Neural cell (in vitro differentiated cells): ENCODE measurements at regions not wholly inside any gene's neighbourhood (a gene's known extent, or its start where the extent isn't known, plus 50 kb on each side); places are given as distances from the start of the nearest gene placed in this dataset.

Experiments
- H2AFZ ChIP-seq: fragments of 200-600, 300-800 bp; sonication (generic), shearing (Covaris generic); 2 replicates; pipeline ENCODE4 v1.6.0; 2014; ENCODE audit warnings: low read depth, mild to moderate bottlenecking, antibody characterized with exemption, low read length, moderate library complexity
- H3F3A ChIP-seq: fragments of 200-600 bp; shearing (Covaris generic); 2 replicates; pipeline ENCODE4 v1.6.1; 2016; ENCODE audit warnings: mild to moderate bottlenecking, moderate library complexity, mixed read lengths, antibody characterized with exemption, low read length; ENCODE audit not compliant: insufficient read depth, poor library complexity, severe bottlenecking
- H3K27ac ChIP-seq: fragments of 200-600, 300-800 bp; sonication (generic), shearing (Covaris generic); 2 replicates; pipeline ENCODE4 v1.5.1; 2014; ENCODE audit warnings: mild to moderate bottlenecking, low read length, moderate library complexity
- H3K27me3 ChIP-seq: fragments of 300-800, 200-600 bp; sonication (generic), shearing (Covaris generic); 2 replicates; pipeline ENCODE4 v1.6.0; 2014; ENCODE audit warnings: mild to moderate bottlenecking, low read depth, low read length, moderate library complexity; ENCODE audit not compliant: insufficient read depth
- H3K36me3 ChIP-seq: fragments of 300-800, 200-600 bp; sonication (generic), shearing (Covaris generic); 2 replicates; pipeline ENCODE4 v1.5.1; 2014; ENCODE audit warnings: mild to moderate bottlenecking, antibody characterized with exemption, low read length, moderate library complexity; ENCODE audit not compliant: insufficient read depth
- H3K4me2 ChIP-seq: fragments of 300-800, 200-600 bp; sonication (generic), shearing (Covaris generic); 2 replicates; pipeline ENCODE4 v1.6.0; 2014; ENCODE audit warnings: mild to moderate bottlenecking, low read length
- H3K4me3 ChIP-seq: fragments of 300-800, 200-600 bp; sonication (generic), shearing (Covaris generic); 2 replicates; pipeline ENCODE4 v1.5.1; 2014; ENCODE audit warnings: mild to moderate bottlenecking, low read length, moderate library complexity
- H3K79me2 ChIP-seq: fragments of 200-600 bp; shearing (Covaris generic); replicated peaks from 2 replicates; pipeline ENCODE4 v1.6.0; 2014; ENCODE audit warnings: mild to moderate bottlenecking, low read length, moderate library complexity; ENCODE audit not compliant: insufficient read depth
- H3K9ac ChIP-seq: fragments of 300-800, 200-600 bp; sonication (generic), shearing (Covaris generic); 2 replicates; pipeline ENCODE4 v1.6.1; 2016; ENCODE audit warnings: mild to moderate bottlenecking, low read length, mixed read lengths
- H3K9me2 ChIP-seq: fragments of 200-600 bp; shearing (Covaris generic); 2 replicates; pipeline ENCODE4 v1.6.1; 2016; ENCODE audit warnings: mild to moderate bottlenecking, low read length, mixed read lengths; ENCODE audit not compliant: insufficient read depth
- H3K9me3 ChIP-seq: fragments of 200-600, 300-800 bp; sonication (generic), shearing (Covaris generic); 2 replicates; pipeline ENCODE4 v1.6.1; 2016; ENCODE audit warnings: mild to moderate bottlenecking, mixed run types, low read length, moderate library complexity, mixed read lengths
- H4K20me1 ChIP-seq: fragments of 200-600 bp; shearing (Covaris generic); 2 replicates; pipeline ENCODE4 v1.6.1; 2016; ENCODE audit warnings: mild to moderate bottlenecking, mixed run types; ENCODE audit not compliant: insufficient read depth
- EP300 ChIP-seq: fragments of 450-650 bp; conservative IDR thresholded peaks from 2 replicates; pipeline ENCODE4 v1.6.1; 2014; ENCODE audit warnings: antibody characterized with exemption, mild to moderate bottlenecking, moderate library complexity; ENCODE audit not compliant: poor library complexity, severe bottlenecking
- EZH2 ChIP-seq: fragments of 200-600, 300-800 bp; shearing (Covaris generic), sonication (generic); IDR thresholded peaks from 2 replicates; pipeline ENCODE4 v1.6.1; 2014; ENCODE audit warnings: antibody characterized with exemption, low read length, borderline replicate concordance, mild to moderate bottlenecking; ENCODE audit not compliant: insufficient read depth, poor library complexity, severe bottlenecking
- MXI1 ChIP-seq: fragments of 450-650 bp; conservative IDR thresholded peaks from 2 replicates; pipeline ENCODE4 v1.6.1; 2014; ENCODE audit warnings: antibody characterized with exemption, mild to moderate bottlenecking; ENCODE audit not compliant: poor library complexity, severe bottlenecking
- POLR2AphosphoS5 ChIP-seq: IDR thresholded peaks from 2 replicates; pipeline ENCODE4 v1.6.1; 2012
- RAD21 ChIP-seq: fragments of 450-650 bp; conservative IDR thresholded peaks from 2 replicates; pipeline ENCODE4 v1.6.1; 2014; ENCODE audit warnings: antibody characterized with exemption, mild to moderate bottlenecking, moderate library complexity
- REST ChIP-seq: IDR thresholded peaks from 2 replicates; pipeline ENCODE4 v1.6.1; 2012; ENCODE audit warnings: borderline replicate concordance
- SMC3 ChIP-seq: fragments of 450-650 bp; conservative IDR thresholded peaks from 2 replicates; pipeline ENCODE4 v1.6.1; 2014; ENCODE audit warnings: antibody characterized with exemption, mild to moderate bottlenecking, moderate library complexity; ENCODE audit not compliant: poor library complexity
- TAF1 ChIP-seq: IDR thresholded peaks from 2 replicates; pipeline ENCODE4 v1.6.1; 2012; ENCODE audit warnings: low read depth
- TF ChIP-seq, protein P1 (sequence below): fragments of 450-650 bp; IDR thresholded peaks from 2 replicates; pipeline ENCODE4 v1.5.1; 2014; ENCODE audit warnings: antibody characterized with exemption, mild to moderate bottlenecking, moderate library complexity; ENCODE audit not compliant: poor library complexity, severe bottlenecking

DNA sequence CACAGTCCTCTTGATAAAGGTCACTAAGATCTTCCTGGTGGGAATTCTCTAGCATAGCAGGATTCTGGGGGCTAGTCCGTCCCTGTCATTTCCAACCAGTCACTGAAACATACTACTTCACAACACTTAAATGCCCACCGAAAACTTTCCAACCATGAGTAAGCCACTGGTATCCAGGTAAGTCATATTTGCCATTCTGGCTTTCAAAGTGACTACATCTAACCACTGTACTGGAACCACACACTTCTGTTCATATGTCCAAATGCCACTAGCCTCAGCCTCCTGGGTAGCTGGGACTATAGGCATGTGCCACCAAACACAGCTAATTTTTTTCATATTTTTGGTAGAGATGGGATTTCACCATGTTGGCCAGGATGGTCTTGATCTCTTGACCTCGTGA is 64.3 kb upstream of the VANGL1 start:
- H3K9me2 ChIP-seq: no peaks in the 10 kb centered on the region
- H3K79me2 ChIP-seq: no peaks in the 10 kb centered on the region
- H3K4me3 ChIP-seq: no peak overlapping the region
- no peaks in the 10 kb centered on the region for H3K27me3 ChIP-seq
- H3K9me3 ChIP-seq: no peaks in the 10 kb centered on the region
- H2AFZ ChIP-seq: no peak overlapping the region
- no peak overlapping the region for H3K4me2 ChIP-seq
- no peaks in the 10 kb centered on the region for H4K20me1 ChIP-seq
- H3K9ac ChIP-seq: no peak overlapping the region
- no peak overlapping the region for H3K27ac ChIP-seq
- TF ChIP-seq EP300 (no peak), POLR2AphosphoS5 (no peak)
- no peaks in the 10 kb centered on the region for H3K36me3 ChIP-seq
- H3F3A ChIP-seq: no peaks in the 10 kb centered on the region

DNA sequence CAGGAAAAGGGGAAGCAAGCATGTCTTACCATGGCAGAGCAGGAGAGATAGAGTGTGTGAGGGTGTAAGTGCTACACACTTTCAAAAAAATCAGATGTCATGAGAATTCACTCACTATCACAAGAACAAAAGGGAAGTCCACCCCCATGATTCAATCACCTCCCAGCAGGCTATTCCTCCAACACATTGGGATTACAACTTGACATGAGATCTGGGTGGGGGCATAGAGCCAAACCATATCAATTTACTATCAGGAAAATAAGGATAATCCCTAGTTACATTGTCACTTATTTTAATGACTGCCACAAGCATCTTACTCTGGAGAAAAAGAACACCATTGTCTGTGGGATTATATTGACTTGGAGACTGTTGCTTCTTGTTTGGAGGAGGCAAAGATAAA is 66.1 kb upstream of the VANGL1 start:
- Histone ChIP-seq H2AFZ (no peak overlapping the region), H3K27ac (no peak overlapping the region), H3K9ac (no peak overlapping the region), H3K27me3 (no peaks in the 10 kb centered on the region), H3K4me3 (no peak overlapping the region), H4K20me1 (no peaks in the 10 kb centered on the region), H3K9me3 (no peaks in the 10 kb centered on the region), H3K79me2 (no peaks in the 10 kb centered on the region), H3K9me2 (no peaks in the 10 kb centered on the region), H3F3A (no peaks in the 10 kb centered on the region), H3K4me2 (no peak overlapping the region), H3K36me3 (no peaks in the 10 kb centered on the region)
- TF ChIP-seq REST (no peak), EP300 (no peak), SMC3 (no peak), POLR2AphosphoS5 (no peak), RAD21 (no peak), EZH2 (no peak), TAF1 (no peak), MXI1 (no peak)
- TF ChIP-seq, protein P1, sequence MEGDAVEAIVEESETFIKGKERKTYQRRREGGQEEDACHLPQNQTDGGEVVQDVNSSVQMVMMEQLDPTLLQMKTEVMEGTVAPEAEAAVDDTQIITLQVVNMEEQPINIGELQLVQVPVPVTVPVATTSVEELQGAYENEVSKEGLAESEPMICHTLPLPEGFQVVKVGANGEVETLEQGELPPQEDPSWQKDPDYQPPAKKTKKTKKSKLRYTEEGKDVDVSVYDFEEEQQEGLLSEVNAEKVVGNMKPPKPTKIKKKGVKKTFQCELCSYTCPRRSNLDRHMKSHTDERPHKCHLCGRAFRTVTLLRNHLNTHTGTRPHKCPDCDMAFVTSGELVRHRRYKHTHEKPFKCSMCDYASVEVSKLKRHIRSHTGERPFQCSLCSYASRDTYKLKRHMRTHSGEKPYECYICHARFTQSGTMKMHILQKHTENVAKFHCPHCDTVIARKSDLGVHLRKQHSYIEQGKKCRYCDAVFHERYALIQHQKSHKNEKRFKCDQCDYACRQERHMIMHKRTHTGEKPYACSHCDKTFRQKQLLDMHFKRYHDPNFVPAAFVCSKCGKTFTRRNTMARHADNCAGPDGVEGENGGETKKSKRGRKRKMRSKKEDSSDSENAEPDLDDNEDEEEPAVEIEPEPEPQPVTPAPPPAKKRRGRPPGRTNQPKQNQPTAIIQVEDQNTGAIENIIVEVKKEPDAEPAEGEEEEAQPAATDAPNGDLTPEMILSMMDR: no peak

- Histone ChIP-seq H3K79me2 (no peaks in the 10 kb centered on the region), H3K4me2 (no peak overlapping the region), H4K20me1 (no peaks in the 10 kb centered on the region), H3K4me3 (no peak overlapping the region), H3K27ac (no peak overlapping the region), H3K27me3 (no peaks in the 10 kb centered on the region), H3K9ac (no peak overlapping the region), H3F3A (no peaks in the 10 kb centered on the region), H3K9me3 (peaks cover 4% of the 10 kb centered on the region), H3K9me2 (no peaks in the 10 kb centered on the region), H3K36me3 (no peaks in the 10 kb centered on the region), H2AFZ (no peak overlapping the region)
- no peak for TF ChIP-seq EP300
- TF ChIP-seq RAD21: no peak
- TF ChIP-seq EZH2: no peak
- no peak for TF ChIP-seq REST
- no peak for TF ChIP-seq TAF1
- TF ChIP-seq SMC3: no peak
- no peak for TF ChIP-seq POLR2AphosphoS5
- TF ChIP-seq MXI1: no peak
These were observed 69.1 kb upstream of the VANGL1 start for GRCh38 chr1:115572710-115573109.
